Left lung (tissue), 4 donors: ENCODE measurements at regions not wholly inside any gene's neighbourhood (a gene's known extent, or its start where the extent isn't known, plus 50 kb on each side); places are given as distances from the start of the nearest gene placed in this dataset.

Experiments
- ATAC-seq: fragments of 200-7000 bp; cut with Tn5 transposase; one replicate; pipeline ENCODE4 v1.9.1; 2020; ENCODE audit warnings: moderate library complexity
- DNase-seq, 4 donors: peaks; one replicate each; pipeline ENCODE4 v3.0.0-alpha.2; 2013 to 2020
- H3K27ac ChIP-seq, 2 donors: fragments of 200-600 bp; sonication (generic) in 1 of 2; one replicate each; pipeline versions ENCODE4 v1.5.0 to v1.8.0; 2020 to 2021
- H3K27me3 ChIP-seq, 2 donors: fragments of 200-600 bp; sonication (generic) in 1 of 2; one replicate each; pipeline versions ENCODE4 v1.5.0 to v1.8.0; 2020 to 2021
- H3K36me3 ChIP-seq, 2 donors: fragments of 200-600 bp; sonication (generic) in 1 of 2; one replicate each; pipeline versions ENCODE4 v1.5.0 to v1.8.0; 2020 to 2021
- H3K4me1 ChIP-seq, 2 donors: fragments of 200-600 bp; one replicate each; pipeline ENCODE4 v1.8.0; 2021
- H3K4me3 ChIP-seq, 2 donors: fragments of 200-600 bp; sonication (generic) in 1 of 2; one replicate each; pipeline versions ENCODE4 v1.5.0 to v1.8.0; 2020 to 2021; ENCODE audit warnings: mild to moderate bottlenecking in 1 of 2
- H3K9me3 ChIP-seq, 2 donors: fragments of 200-600 bp; sonication (generic) in 1 of 2; one replicate each; pipeline versions ENCODE4 v1.5.0 to v1.8.0; 2020 to 2021
- CTCF ChIP-seq, 2 donors: fragments of 200-600 bp; sonication (generic) in 1 of 2; IDR thresholded peaks; one replicate each; pipeline versions ENCODE4 v1.5.0 to v1.8.0; 2021; ENCODE audit warnings: antibody characterized with exemption in 2 of 2
- intact Hi-C, 2 donors: fragments of 100-400 bp; cut with DNase I; formaldehyde crosslinking; loops; one replicate each; pipeline versions ENCODE4 v1.11.2 to v1.14.2; 2022
- donor health status: DM: no; HTN: yes; CAD: no.
- donor health status: DM: no; HTN: no; CAD: no.

- Histone ChIP-seq H3K4me1 (no peaks in the 10 kb centered on the region), H3K4me3 (no peak overlapping the region), H3K9me3 (no peaks in the 10 kb centered on the region), H3K27ac (no peak overlapping the region), H3K27me3 (no peaks in the 10 kb centered on the region), H3K36me3 (no peaks in the 10 kb centered on the region)
- no peak for TF ChIP-seq CTCF (IDR thresholded peaks at IDR 0.05)
- ATAC-seq (no peak), DNase-seq (no peak)
- intact Hi-C loops, result no loop called here
Measured at GRCh38 chr2:180180511-180180910, 173.4 kb upstream of the CWC22 start.

GRCh38 chr2:180177534-180177933 lies 170.4 kb upstream of the CWC22 start:
- DNase-seq (no peak), ATAC-seq (no peak)
- H3K4me3 ChIP-seq, result no peak overlapping the region
- no peak for TF ChIP-seq CTCF (IDR thresholded peaks at IDR 0.05)
- H3K9me3 ChIP-seq, result no peaks in the 10 kb centered on the region
- intact Hi-C loops, result no loop called here
- H3K4me1 ChIP-seq, result no peaks in the 10 kb centered on the region
- H3K27me3 ChIP-seq, result no peaks in the 10 kb centered on the region
- H3K27ac ChIP-seq, result no peak overlapping the region
- no peaks in the 10 kb centered on the region for H3K36me3 ChIP-seq

- TF ChIP-seq CTCF (IDR thresholded peaks at IDR 0.05), result no peak
- Histone ChIP-seq H3K36me3 (no peaks in the 10 kb centered on the region), H3K27me3 (no peaks in the 10 kb centered on the region), H3K4me1 (no peaks in the 10 kb centered on the region), H3K9me3 (peaks cover 0 to 3% of the 10 kb centered on the region in 2 donors), H3K27ac (no peak overlapping the region), H3K4me3 (no peak overlapping the region)
- DNase-seq (no peak), ATAC-seq (no peak)
- intact Hi-C loops, result no loop called here
Measured at GRCh38 chr2:180175736-180176135, 168.6 kb upstream of the CWC22 start.

GRCh38 chr2:180174580-180174979 lies 167.5 kb upstream of the CWC22 start:
- ATAC-seq (no peak), DNase-seq (no peak)
- Histone ChIP-seq H3K36me3 (no peaks in the 10 kb centered on the region), H3K4me1 (no peaks in the 10 kb centered on the region), H3K27me3 (no peaks in the 10 kb centered on the region), H3K27ac (no peak overlapping the region), H3K9me3 (peaks cover 0 to 10% of the 10 kb centered on the region in 2 donors), H3K4me3 (no peak overlapping the region)
- intact Hi-C loops, result no loop called here
- no peak for TF ChIP-seq CTCF (IDR thresholded peaks at IDR 0.05)

- Histone ChIP-seq H3K27ac (no peak overlapping the region), H3K36me3 (no peaks in the 10 kb centered on the region), H3K27me3 (no peaks in the 10 kb centered on the region), H3K4me1 (no peaks in the 10 kb centered on the region), H3K9me3 (peaks cover 0 to 21% of the 10 kb centered on the region in 2 donors), H3K4me3 (no peak overlapping the region)
- TF ChIP-seq CTCF (IDR thresholded peaks at IDR 0.05), result no peak
- intact Hi-C loops, result no loop called here
- DNase-seq (no peak), ATAC-seq (no peak)
Measured at GRCh38 chr2:180169474-180169873, 162.4 kb upstream of the CWC22 start.
